Stimulated activated CD8-positive, alpha-beta memory T cell treated with anti-CD3 and anti-CD28 coated beads, Interleukin-7, amount 100 ng/mL, for 48 hours (primary cell): ENCODE measurements at regions not wholly inside any gene's neighbourhood (a gene's known extent, or its start where the extent isn't known, plus 50 kb on each side); places are given as distances from the start of the nearest gene placed in this dataset.

Experiments
- DNase-seq, 2 donors: peaks; one replicate each; pipeline ENCODE4 v3.0.0-alpha.2; 2020; ENCODE audit warnings: low read depth in 1 of 2; ENCODE audit errors: extremely low read depth in 1 of 2

DNA sequence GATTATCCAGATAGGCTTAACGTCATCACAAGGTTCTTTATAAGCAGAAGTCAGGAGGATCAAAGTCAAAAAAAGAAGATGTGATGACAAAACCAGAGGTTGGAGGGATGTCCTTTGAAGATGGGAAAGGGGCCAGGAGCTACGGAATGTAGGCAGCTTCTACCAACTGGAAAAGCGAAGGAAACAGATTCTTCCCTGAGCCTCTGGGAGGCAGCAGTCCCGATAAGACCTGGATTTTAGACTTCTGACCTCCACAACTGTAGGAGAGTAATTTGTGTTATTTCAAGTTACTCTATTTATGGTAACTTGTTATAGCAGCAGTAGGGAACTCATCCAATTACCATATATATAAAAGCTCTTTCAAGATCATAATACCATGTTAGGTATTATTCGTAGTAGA lies 98.8 kb upstream of the MYCBP2 start:
- DNase-seq = no peak

DNA sequence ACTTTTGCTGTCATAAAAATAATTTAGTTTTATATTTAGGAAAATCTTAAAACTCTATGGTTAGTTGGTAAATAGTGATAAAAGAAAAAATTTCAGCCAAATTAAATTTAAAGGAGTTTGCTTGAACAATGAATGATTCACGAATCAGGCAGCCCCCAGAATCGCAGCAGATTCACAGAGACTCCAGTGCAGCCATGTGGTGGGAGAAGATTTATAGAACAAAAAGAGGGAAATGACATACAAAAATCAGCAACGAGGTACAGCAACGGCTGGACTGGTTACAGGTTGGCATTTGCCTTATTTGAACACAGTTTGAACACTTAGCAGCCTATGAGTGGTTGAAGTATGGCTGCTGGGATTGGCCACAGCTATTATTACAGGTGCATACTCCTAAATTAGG lies 96.4 kb upstream of the MYCBP2 start:
- DNase-seq = no peak

GRCh38 chr13:77422724-77423123 lies 95.8 kb upstream of the MYCBP2 start:
- DNase-seq = no peak

- DNase-seq = no peak
Measured at GRCh38 chr13:77417897-77418296, 91.0 kb upstream of the MYCBP2 start.

DNA sequence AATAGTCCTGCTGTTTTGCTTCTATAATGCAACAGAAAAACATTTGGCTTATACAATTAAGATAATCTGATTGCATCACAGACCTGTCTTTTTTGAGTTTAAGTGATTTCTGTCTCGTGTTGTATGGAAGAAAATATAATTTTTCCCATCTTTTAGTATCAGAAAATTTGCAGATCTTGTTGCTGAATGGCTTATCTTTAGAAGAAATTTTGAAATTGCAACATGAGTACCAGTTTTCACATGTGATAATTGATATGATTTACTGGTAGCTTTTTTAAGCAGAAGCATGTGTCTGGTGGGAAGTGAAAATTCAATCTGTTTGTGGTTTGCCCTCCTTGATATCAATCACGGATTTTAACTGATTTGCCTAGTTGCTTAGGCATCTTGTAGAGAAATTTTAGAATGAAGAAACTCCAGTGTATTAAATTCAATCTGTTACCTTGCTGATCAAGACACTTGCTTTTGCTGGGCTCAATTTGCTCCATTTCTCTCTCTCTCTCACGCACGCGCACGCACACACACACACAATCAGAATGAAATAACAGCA lies 89.8 kb upstream of the MYCBP2 start:
- no peak for DNase-seq

DNA sequence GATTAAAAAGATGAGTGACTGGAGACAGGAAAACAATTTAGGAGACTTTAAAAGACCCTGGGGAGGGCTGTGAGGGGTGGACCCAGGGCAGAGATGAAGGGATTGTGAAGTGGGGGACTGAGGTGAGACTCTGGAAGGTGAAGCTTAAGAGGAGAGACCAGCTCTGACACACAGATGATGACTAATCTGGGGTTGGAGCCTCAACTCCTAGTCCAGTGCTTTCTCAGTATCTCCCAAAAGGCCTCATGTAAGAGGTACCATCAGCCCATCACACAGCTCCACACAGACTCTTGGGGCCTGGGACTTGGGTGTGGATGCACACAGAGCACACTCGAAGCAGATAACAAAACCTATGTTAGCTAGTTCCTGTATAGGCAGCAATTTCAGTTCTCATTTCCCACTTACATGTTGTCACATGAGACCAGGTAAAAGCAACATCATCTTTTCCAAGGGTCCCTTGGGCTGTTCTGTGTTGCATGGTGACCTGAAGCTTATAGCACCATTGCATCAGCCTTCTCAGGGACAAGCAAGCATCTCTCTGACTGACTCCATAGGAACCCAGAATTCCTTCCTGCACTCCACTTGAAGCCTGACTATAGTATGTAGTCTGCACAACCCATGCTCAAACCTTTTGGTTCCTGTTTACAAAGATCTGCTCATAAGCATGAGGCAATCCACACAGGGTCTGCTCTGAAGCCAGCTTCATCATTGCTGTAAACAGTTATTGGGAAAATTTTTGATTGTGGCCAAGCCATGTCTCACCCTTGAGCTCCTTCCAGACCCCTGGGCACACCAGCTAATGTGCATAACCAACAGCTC lies 88.6 kb upstream of the MYCBP2 start:
- DNase-seq = no peak

- no peak for DNase-seq
Measured at GRCh38 chr13:77412860-77413259, 86.0 kb upstream of the MYCBP2 start.

DNA sequence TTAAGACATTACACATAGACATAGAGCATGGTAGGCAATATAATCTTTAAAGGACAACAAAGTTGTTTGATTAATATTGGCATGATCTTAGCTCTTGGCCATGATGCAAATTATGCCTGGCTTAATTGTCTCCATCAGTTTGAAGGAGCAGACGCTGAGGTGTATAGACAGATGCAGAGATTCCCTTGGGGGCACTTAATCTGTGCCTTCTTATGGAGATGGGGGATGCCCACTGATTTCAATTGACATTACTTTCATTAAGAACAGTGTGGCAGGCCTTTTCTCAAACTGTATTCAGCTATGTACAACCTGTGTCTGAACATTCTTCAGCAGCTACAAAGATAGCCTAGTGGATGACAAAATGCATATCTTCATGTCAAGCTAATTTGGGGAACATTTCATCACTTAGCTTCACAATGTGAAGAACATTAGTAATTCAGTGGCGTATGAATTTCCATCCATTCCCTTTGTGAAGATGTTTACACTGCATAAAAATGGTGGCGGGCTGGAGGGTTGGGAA lies 85.3 kb upstream of the MYCBP2 start:
- no peak for DNase-seq

DNA sequence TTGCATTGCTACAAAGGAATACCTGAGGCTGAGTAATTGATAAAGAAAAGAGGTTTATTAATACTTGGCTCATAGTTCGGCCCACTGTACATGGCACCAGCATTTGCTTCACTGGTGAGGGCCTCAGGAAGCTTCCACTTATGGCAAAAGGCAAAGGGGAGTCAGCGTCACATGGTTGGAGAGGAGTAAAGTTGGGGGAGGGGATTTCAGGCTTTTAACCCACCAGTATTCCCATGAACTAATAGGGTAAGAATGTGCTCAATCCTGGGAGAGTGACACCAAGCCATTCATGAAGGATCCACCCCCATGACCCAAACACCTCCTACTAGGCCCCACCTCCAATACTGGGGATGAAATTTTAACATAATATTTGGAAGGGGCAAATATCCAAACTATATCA lies 82.5 kb upstream of the MYCBP2 start:
- DNase-seq = no peak

DNA sequence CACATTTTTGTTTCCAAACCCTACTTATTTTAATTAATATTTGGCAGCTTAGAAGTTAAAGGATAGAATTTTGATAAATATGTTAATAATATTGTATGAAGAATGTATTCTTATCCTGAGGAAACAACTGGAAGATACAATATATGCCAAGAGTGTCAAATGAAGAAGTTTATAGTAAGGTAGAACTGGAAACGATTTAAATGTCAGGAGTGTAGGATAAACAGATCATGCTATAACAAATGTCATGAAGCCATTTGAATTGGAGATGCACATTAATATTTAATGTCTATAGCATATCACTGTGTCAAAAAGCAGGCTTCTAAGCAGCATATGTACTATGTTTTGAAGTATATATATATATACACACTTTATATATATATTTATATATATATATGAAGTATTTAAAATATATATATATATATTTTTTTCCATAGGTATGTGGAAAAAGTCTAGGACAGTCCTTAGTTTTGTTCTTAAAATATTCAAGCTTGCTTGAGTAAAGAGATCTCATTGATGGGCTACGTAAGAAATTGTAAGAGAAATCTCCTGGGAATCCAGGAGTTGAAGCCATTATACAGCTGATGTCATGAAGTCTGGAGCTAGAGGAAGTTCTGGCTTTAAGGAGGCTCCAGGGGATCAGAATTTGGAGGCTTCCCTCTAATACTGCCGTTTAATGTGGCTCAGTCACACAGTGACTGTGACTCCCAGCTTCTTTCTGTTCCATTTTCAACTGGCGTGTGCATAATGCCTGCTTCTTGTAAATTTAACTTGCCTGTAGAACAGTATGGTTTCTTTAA lies 79.9 kb upstream of the MYCBP2 start:
- DNase-seq = no peak

DNA sequence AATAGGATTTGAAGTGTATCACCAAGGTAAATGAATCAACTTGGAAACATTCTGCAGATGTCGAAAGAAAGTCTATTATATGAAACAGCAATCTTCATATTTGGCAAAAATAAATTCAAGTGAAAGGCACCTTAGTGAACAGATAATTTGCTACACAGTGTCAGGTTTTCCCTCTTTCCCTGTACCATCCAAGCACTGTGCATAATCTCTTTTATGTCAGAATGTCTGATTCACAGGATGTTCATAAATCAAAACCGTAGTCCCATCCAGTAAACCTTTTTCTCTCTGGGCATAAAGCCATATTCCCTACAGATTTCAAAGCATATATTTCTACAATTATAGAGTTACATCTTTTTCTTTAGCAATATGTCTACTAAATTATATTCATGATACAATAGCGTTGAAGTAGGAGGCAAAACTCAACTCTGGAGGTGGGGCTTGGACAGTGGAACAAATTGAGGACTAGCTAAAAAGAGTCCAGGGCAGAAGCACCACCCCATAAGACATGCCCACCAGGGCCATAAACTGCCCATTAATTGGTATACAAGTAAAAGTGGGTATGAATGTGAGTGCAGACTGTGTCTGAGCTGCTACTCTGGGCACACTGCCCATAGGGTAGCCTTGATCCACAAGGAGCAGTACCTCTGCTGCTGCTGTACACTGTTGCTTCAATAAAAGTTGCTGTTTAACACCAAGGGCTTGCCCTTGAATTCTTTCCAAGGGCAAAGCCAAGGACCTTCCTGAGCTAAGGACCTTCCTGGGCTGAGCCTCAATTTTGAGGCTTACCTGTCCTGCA lies 72.1 kb upstream of the MYCBP2 start:
- no peak for DNase-seq

GRCh38 chr13:77397636-77398035 lies 70.7 kb upstream of the MYCBP2 start:
- DNase-seq = no peak

- DNase-seq = no peak
Measured at GRCh38 chr13:77391475-77391874, 64.6 kb upstream of the MYCBP2 start.

- DNase-seq = no peak
Measured at GRCh38 chr13:77390391-77390790, 63.5 kb upstream of the MYCBP2 start.

- DNase-seq = no peak
Measured at GRCh38 chr13:77389625-77390000, 62.7 kb upstream of the MYCBP2 start.

DNA sequence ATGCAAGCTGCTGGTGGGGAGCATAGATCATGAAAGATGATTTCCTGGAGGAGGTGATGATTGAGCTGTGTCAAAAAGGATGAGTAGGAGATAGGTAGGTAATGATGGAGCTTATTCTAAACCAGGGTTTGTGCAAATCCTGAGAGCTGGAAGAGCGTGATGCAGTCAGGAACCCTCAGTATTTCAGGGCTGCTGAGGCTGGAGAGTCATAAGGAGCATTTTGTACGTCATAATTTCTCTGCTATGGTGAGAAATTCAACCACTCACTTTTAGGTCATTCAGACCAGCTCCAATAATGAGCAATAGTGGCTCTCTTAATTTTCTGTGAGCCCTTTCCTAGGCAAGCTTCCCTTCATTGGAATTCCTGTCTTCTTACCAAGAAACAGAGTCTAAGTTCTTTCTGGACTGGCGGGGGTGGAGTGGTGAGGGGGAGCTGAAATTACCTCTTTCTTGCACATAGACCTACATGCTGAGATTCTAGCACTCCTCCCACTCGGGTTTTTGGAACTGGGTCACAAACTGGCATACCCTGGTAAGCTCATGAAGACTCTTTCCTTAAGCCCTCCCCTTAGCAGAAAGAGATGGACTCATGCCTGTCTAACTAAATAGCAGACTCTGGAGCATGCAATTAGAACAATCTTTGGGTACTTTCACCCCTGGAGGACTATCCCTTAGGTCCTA lies 62.2 kb upstream of the MYCBP2 start:
- peak in 1 of 2 donors; percentile 6 for DNase-seq

DNA sequence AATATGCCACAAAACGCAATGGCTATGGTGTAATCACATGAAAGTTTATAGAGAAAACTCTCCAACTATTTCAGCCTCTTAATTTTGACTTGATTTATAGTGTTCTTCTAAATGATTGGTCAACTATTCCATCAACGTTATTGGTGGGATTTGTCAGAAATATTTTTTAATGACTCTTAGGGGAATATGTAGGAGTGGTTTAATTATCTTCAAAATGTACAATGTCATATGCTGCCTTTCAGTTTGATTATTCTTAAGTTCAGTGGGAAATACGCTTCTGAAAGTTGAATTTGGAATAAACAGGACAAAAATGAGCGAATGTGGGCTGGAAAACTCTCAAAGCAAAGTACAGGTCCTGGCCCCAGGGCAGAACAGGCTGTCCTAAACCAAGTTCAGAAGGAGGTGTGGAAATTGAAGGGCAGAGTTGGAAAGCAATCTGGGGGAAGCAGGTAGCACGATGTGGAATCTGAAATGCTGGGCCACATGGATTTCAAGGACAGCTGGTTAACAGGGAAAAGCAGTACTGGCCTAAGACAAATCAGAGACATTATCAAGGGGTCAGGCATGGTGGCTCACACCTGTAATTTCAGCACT lies 60.8 kb upstream of the MYCBP2 start:
- no peak for DNase-seq

- DNase-seq = no peak
Measured at GRCh38 chr13:77386880-77387606, 60.1 kb upstream of the MYCBP2 start.

- no peak for DNase-seq
Measured at GRCh38 chr13:77386046-77386445, 59.2 kb upstream of the MYCBP2 start.
